Prostate gland (tissue), 2 donors: ENCODE measurements at regions not wholly inside any gene's neighbourhood (a gene's known extent, or its start where the extent isn't known, plus 50 kb on each side); places are given as distances from the start of the nearest gene placed in this dataset.
"Not testable (repeated sequence)": the region's sequence is repeated elsewhere in the genome, so short reads cannot be mapped to it uniquely, and the experiment has no call there.

Experiments used
- DNase-seq: peaks from one replicate; pipeline ENCODE4 v3.0.0-alpha.2; 2019; ENCODE audit warnings: low spot score
- H3K27ac ChIP-seq, 2 donors: fragments of 200-600 bp; sonication (generic); 2 replicates each; pipeline ENCODE4 v1.5.1; 2017 to 2019
- H3K27me3 ChIP-seq: fragments of 200-600 bp; sonication (generic); replicated peaks from 2 replicates; pipeline ENCODE4 v1.5.1; 2019; ENCODE audit not compliant: insufficient read depth
- H3K36me3 ChIP-seq, 2 donors: fragments of 200-600 bp; sonication (generic); 1 replicate in 1 of 2; 2 replicates in 1 of 2; pipeline versions ENCODE4 v1.5.1 to v1.8.1; 2017 to 2019
- H3K4me1 ChIP-seq: fragments of 200-600 bp; sonication (generic); replicated peaks from 2 replicates; pipeline ENCODE4 v1.5.1; 2019
- H3K4me3 ChIP-seq, 2 donors: fragments of 200-600 bp; sonication (generic); 2 replicates each; pipeline ENCODE4 v1.5.1; 2017 to 2019
- H3K9me3 ChIP-seq: fragments of 200-600 bp; sonication (generic); 2 replicates; pipeline ENCODE4 v1.5.1; 2017
- POLR2A ChIP-seq: fragments of 450-650 bp; IDR thresholded peaks from one replicate; pipeline ENCODE4 v1.6.1; 2016; ENCODE audit warnings: antibody characterized with exemption, mild to moderate bottlenecking
- POLR2AphosphoS5 ChIP-seq: sonication (generic); formaldehyde crosslinking; IDR thresholded peaks from one replicate; pipeline ENCODE4 v1.6.1; 2017; ENCODE audit warnings: antibody characterized with exemption
- WGBS: methylation state at CpG from one replicate; pipeline ENCODE4 v1.1.5; 2018; 5-methylcytosine and 5-hydroxymethylcytosine counted together
- intact Hi-C: fragments of 100-400 bp; cut with DNase I; formaldehyde crosslinking; loops from one replicate; pipeline ENCODE4 v1.14.2; 2022
- TF ChIP-seq, protein P1 (sequence below), 4 experiments: fragments of 200-600 bp in 2 of 4; fragments of 450-650 bp in 2 of 4; sonication (generic) in 2 of 4; IDR thresholded peaks; 1 replicate in 3 of 4; 2 replicates in 1 of 4; pipeline ENCODE4 v1.5.1; 2016 to 2019; ENCODE audit warnings: antibody characterized with exemption in 4 of 4, mild to moderate bottlenecking in 2 of 4, moderate library complexity in 2 of 4

DNA sequence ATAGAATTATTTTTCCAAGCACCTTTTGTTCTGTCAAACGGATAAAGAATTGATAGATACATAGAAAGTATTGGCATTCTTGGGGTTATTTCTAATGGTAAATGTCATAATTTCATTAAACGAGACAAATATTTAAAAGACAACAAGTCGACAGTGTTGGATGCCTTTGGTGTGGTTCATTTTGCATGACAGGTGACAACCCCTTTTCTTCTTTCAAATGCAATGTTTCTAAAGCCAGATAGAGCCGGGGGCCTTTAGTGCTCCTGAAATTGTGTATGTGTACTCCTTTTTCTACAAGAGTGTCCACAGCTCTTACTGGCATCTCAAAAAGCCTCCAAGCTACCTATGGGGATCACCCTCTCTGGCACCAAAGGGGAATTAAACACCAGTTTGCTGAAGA, 350.8 kb upstream of the ID2 start:
- intact Hi-C loops, result no loop called here
- Histone ChIP-seq H3K36me3 (no peaks in the 10 kb centered on the region), H3K27me3 (no peaks in the 10 kb centered on the region), H3K9me3 (no peaks in the 10 kb centered on the region), H3K27ac (no peak overlapping the region), H3K4me3 (no peak overlapping the region), H3K4me1 (no peaks in the 10 kb centered on the region)
- no peak for TF ChIP-seq POLR2A
- TF ChIP-seq, protein P1, sequence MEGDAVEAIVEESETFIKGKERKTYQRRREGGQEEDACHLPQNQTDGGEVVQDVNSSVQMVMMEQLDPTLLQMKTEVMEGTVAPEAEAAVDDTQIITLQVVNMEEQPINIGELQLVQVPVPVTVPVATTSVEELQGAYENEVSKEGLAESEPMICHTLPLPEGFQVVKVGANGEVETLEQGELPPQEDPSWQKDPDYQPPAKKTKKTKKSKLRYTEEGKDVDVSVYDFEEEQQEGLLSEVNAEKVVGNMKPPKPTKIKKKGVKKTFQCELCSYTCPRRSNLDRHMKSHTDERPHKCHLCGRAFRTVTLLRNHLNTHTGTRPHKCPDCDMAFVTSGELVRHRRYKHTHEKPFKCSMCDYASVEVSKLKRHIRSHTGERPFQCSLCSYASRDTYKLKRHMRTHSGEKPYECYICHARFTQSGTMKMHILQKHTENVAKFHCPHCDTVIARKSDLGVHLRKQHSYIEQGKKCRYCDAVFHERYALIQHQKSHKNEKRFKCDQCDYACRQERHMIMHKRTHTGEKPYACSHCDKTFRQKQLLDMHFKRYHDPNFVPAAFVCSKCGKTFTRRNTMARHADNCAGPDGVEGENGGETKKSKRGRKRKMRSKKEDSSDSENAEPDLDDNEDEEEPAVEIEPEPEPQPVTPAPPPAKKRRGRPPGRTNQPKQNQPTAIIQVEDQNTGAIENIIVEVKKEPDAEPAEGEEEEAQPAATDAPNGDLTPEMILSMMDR (IDR thresholded peaks at IDR 0.05), result no peak
- TF ChIP-seq POLR2AphosphoS5, result no peak
- no peak for DNase-seq
- 94% methylated on average over 4 of the region's 4 CpGs for WGBS

DNA sequence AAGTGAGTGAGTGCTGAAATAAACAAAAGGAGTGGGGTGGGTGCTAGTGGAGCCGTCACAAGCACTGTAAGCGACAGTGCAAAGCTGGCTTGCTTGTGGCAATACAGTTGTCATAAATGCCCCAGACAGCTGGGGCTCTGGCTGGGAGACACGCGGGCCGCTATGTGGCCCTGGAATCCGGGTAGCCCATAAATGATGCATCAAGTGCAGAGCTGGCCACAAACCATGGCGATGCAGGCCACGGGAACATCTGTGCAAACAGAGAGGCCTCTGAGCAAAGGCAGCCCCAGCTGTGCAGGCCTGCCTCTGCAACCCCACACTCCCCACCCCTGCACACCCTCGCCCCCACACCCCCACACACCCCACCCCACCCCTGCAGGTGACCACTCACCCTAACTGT, 349.2 kb upstream of the ID2 start:
- DNase-seq, result no peak
- Histone ChIP-seq H3K4me3 (no peak overlapping the region), H3K4me1 (no peaks in the 10 kb centered on the region), H3K9me3 (no peaks in the 10 kb centered on the region), H3K27me3 (no peaks in the 10 kb centered on the region), H3K27ac (no peak overlapping the region), H3K36me3 (no peaks in the 10 kb centered on the region)
- intact Hi-C loops, result no loop called here
- TF ChIP-seq POLR2A (no peak), POLR2AphosphoS5 (no peak)
- TF ChIP-seq, protein P1 (IDR thresholded peaks at IDR 0.05), result no peak
- 84% methylated on average over 9 of the region's 9 CpGs for WGBS

DNA sequence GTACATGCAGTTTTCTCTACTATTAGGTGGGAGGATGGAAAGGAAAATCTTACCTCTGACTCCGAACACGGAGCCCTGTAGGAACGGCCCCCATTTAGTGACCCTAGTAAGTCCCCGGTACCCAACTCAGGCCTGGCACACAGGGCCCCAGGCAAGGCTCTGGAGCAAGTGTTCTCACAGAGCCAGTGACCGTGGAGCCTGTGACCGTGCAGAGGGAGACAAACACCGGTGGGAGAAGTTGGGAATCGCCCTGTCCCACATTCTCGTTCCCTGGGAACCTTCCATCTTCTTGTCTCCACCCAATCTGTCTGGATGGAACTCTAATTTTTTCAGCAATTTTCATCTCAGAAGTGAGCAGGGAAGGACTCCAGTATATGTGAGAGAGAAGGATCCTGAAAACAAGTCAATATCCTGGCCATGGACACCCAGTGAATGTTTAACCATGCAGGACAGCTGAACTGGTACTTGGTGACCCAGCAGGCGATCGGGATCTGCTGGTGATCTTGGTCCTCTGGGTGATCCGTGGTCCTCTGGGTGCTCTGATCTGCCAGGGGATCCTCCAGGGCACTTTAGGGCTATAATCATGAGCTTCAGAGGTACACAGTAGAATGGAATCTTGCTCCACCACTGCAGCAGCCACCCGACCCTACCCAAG, 348.6 kb upstream of the ID2 start:
- no peak for TF ChIP-seq POLR2AphosphoS5
- TF ChIP-seq, protein P1 (IDR thresholded peaks at IDR 0.05), result no peak
- no peak for TF ChIP-seq POLR2A
- Histone ChIP-seq H3K27me3 (no peaks in the 10 kb centered on the region), H3K36me3 (no peaks in the 10 kb centered on the region), H3K9me3 (no peaks in the 10 kb centered on the region), H3K4me1 (no peaks in the 10 kb centered on the region), H3K27ac (no peak overlapping the region), H3K4me3 (no peak overlapping the region)
- 96% methylated on average over 13 of the region's 13 CpGs for WGBS
- DNase-seq, result no peak
- intact Hi-C loops, result no loop called here

DNA sequence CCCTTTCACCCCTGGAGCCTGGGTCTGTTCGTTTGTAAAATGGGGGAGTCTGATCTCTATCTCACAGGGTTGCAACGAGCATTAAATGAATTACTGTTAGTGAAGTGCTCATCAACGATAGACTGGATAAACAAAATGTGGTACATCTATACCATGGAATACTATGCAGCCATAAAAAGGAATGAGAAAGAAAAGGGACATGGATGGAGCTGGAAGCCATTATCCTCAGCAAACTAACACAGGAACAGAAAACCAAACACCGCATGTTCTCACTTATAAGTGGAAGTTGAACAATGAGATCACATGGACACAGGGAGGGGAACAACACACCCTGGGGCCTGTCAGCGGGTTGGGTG, 348.0 kb upstream of the ID2 start:
- H3K36me3 ChIP-seq, H3K27me3 ChIP-seq, H3K27ac ChIP-seq, H3K9me3 ChIP-seq, H3K4me1 ChIP-seq, DNase-seq, intact Hi-C loops, H3K4me3 ChIP-seq: not testable (repeated sequence)
- 87% methylated on average over 5 of the region's 5 CpGs for WGBS

DNA sequence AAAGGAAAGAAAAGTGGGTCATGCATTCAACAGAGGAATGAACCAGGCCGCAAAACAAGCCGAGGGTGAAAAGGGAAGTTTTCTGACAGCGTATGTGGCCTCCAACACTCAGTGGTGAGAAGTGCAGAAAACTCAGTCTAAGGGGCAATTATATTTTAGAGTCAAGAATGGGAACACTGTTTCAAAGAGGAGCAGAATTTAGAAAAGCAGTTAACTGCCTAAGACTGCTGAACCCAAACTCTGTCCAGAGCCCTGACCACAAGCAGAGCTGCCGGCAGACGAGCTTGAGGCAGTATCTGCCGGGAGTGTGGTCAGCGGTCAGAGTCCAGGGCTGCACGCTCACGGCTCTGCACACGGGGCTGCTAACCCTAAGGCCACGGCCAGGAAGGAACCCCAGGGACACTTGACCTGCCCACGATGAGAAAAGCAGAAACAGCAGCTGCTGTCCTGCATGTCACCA, 347.0 kb upstream of the ID2 start:
- Histone ChIP-seq H3K27me3 (no peaks in the 10 kb centered on the region), H3K4me1 (no peaks in the 10 kb centered on the region), H3K36me3 (no peaks in the 10 kb centered on the region), H3K27ac (no peak overlapping the region), H3K9me3 (no peaks in the 10 kb centered on the region), H3K4me3 (no peak overlapping the region)
- intact Hi-C loops, result no loop called here
- no peak for DNase-seq
- TF ChIP-seq POLR2A (no peak), POLR2AphosphoS5 (no peak)
- TF ChIP-seq, protein P1 (IDR thresholded peaks at IDR 0.05), result no peak
- WGBS, result 83% methylated on average over 12 of the region's 12 CpGs
